HFF-Myc (cell line): ENCODE measurements at regions not wholly inside any gene's neighbourhood (a gene's known extent, or its start where the extent isn't known, plus 50 kb on each side); places are given as distances from the start of the nearest gene placed in this dataset.
"Not testable (repeated sequence)": the region's sequence is repeated elsewhere in the genome, so short reads cannot be mapped to it uniquely, and the experiment has no call there.

Source experiments
- DNase-seq: peaks from one replicate; pipeline ENCODE4 v3.0.0-alpha.2; 2011; ENCODE audit warnings: low read depth; ENCODE audit errors: extremely low read depth
- H3K4me3 ChIP-seq: replicated peaks from 2 replicates; pipeline ENCODE4 v1.5.1; 2011; ENCODE audit warnings: low read depth, mild to moderate bottlenecking, control low read depth, low read length
- TF ChIP-seq, protein P1 (sequence below): IDR thresholded peaks from 2 replicates; pipeline ENCODE4 v1.5.1; 2012; ENCODE audit warnings: mild to moderate bottlenecking, low read depth, low read length, control low read depth; ENCODE audit errors: missing control alignments

DNA sequence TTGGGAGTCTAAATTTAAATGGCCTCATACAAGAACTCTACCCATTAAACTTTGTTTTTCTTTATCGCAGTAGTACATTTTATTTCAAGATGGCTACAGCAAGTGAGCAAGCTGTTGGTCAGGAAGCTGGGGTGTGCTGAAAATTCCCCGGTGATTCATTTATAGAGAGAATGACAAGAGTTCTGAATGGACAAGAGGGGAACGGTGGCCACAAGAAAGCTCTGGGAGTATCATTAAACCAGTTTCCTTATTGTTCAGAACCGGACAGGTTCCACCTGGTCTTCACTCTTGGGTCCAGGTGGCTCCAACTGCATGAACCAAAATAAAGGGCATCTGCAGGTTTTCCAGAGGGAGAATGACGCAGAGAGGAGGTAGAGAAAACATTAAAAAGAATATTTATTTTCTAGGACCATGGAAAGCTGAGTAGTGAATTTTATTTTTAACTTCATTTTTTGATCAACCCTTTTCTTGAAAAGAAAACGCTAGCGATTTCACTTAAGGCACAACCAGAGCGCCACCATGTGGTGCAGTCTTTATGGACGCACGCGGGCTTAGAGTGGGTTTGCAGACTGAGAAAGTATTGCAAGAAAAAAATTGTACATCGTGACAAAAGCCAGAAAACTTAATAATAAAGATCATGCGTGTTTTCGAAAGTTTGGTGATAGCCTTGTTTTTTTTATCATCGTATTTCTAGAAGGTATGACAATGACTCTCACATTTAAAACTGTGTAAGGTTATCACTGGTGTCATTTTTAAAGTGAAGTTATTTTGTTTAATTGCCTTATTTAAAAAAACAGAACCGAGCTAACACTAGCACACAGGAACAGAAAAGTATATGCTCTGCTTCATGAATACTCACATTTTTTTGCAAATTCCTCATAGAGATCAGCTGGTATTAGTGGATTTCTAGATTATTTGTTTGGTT, 97.9 kb upstream of the NOL4 start:
- no peak for DNase-seq
- H3K4me3 ChIP-seq, result no peak overlapping the region
- TF ChIP-seq, protein P1, sequence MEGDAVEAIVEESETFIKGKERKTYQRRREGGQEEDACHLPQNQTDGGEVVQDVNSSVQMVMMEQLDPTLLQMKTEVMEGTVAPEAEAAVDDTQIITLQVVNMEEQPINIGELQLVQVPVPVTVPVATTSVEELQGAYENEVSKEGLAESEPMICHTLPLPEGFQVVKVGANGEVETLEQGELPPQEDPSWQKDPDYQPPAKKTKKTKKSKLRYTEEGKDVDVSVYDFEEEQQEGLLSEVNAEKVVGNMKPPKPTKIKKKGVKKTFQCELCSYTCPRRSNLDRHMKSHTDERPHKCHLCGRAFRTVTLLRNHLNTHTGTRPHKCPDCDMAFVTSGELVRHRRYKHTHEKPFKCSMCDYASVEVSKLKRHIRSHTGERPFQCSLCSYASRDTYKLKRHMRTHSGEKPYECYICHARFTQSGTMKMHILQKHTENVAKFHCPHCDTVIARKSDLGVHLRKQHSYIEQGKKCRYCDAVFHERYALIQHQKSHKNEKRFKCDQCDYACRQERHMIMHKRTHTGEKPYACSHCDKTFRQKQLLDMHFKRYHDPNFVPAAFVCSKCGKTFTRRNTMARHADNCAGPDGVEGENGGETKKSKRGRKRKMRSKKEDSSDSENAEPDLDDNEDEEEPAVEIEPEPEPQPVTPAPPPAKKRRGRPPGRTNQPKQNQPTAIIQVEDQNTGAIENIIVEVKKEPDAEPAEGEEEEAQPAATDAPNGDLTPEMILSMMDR, result peak; percentile 47

DNA sequence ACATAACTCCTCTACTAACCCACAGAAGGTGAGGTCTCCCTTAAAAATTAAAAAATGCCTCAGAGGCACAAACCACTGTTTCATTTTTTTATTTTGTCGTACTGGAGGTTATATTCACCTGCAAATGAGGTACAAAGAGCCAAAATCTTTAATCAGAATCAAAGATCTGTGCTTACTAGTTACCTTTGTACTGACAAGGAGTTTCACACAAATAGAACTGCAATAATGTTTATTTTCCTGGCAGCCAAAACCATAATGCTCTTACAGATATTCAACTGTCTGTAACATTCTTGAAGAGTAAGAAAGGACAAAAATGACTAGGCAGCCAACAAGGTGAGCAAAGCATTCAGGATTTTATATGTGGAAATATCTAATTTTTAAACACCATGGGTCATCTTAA, 105.1 kb upstream of the NOL4 start:
- H3K4me3 ChIP-seq, result no peak overlapping the region
- DNase-seq, result no peak
- TF ChIP-seq, protein P1, result no peak

DNA sequence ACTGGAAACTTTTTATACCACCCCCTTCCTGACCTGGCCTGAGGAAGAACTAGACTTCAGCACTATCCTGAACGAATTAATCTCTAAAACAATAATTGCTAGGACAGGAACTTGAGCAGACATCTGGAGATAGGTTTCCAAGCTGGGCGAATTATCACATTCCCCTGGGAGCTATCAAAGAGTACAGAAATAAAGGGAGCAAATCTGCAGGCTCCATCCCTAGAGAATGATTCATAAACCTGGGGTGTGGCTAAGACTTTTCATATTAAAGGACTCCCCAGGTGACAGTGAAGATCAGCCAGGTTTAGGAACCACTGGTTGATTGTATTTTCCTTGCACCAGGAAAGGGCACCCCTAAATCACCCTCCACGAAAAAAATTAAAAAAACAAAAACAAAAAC, 105.6 kb upstream of the NOL4 start:
- no peak overlapping the region for H3K4me3 ChIP-seq
- no peak for DNase-seq
- TF ChIP-seq, protein P1, result no peak

DNA sequence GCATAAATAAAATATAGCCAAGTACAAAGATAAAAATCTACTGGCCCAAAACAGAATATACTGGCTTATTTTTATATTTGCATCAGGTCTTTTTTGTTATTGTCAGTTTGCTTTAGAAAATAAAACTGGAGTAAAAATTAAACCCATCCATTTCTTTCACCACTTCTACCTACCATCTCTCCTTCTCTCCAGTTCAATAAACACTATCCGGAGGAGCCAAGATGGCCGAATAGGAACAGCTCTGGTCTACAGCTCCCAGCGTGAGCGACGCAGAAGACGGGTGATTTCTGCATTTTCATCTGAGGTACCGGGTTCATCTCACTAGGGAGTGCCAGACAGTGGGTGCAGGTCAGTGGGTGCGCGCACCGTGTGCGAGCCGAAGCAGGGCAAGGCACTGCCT, 106.2 kb upstream of the NOL4 start:
- DNase-seq, H3K4me3 ChIP-seq: not testable (repeated sequence)

DNA sequence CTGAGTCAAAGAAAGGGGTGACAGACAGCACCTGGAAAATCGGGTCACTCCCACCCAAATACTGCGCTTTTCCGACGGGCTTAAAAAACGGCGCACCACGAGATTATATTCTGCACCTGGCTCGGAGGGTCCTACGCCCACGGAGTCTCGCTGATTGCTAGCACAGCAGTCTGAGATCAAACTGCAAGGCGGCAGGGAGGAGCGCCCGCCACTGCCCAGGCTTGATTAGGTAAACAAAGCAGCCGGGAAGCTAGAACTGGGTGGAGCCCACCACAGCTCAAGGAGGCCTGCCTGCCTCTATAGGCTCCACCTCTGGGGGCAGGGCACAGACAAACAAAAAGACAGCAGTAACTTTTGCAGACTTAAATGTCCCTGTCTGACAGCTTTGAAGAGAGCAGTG, 106.6 kb upstream of the NOL4 start:
- H3K4me3 ChIP-seq, DNase-seq: not testable (repeated sequence)

DNA sequence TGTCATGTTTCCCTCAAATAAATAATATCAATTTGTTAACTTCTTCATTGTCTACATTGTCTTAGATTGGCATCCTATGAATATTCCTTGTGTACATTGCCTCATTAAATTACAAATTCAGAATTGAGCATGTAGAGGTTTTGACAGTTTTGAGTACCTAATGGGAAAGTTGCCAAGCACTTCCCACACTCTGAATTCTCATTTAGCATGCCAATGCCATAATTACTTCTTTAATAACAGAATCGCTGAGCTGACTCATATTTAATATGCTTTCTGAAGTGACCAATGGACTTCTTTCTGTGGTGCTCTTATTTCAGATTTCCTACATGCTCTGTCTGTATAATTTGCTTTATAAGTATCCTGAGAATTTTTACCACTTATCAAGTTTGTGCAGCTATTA, 114.4 kb upstream of the NOL4 start:
- no peak for DNase-seq
- TF ChIP-seq, protein P1, result no peak
- no peak overlapping the region for H3K4me3 ChIP-seq

DNA sequence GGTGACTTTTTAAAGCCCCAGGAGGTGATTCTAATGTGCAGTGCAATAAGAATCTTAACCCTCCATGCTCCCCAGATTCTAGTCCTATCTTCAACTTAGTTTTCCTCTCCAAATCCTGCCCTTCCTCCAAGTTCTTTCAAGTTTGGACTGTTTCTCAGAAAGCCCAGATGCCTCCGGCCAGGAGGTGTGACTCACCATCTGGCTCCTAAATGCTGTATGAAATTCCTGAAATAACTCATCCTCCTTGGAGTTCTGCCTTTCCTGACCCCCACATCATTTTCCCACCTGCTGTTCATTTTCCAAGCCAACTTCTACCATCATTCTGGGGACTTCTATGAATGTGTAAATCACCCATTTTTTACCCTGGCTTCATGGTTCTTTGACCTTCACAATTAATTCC, 118.2 kb upstream of the NOL4 start:
- DNase-seq, result no peak
- H3K4me3 ChIP-seq, result no peak overlapping the region
- TF ChIP-seq, protein P1, result no peak

DNA sequence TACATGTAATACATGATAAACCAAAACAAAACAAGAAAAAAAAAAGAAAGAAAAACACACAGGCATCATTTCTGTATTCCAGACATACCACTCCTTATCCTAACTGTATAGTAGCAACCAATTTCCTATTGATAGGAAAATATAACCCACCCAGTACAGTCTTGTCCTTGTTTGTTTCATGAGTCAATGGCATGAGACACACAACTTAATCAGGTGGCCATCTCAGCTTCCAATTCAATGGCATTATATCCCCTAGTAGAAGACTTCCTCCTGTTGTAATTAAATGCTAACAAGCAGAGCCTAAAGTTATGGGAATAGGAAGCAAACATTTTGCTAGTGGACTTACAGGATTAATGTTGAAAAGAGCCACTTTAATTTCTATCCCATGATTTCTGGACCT, 121.0 kb upstream of the NOL4 start:
- no peak overlapping the region for H3K4me3 ChIP-seq
- DNase-seq, result no peak
- TF ChIP-seq, protein P1, result no peak
